ENCODE measurements at regions not wholly inside any gene's neighbourhood (a gene's known extent, or its start where the extent isn't known, plus 50 kb on each side); places are given as distances from the start of the nearest gene placed in this dataset.

- TF ChIP-seq CTCF (IDR thresholded peaks at IDR 0.05; ENCODE audit: low read length) (no peak), EZH2 (IDR thresholded peaks at IDR 0.05; ENCODE audit: borderline replicate concordance, low read length) (no peak)
Measured at GRCh38 chr20:39312676-39313075, 350.5 kb downstream of the DHX35 start.
